GM19043 (cell line): ENCODE measurements at regions not wholly inside any gene's neighbourhood (a gene's known extent, or its start where the extent isn't known, plus 50 kb on each side); places are given as distances from the start of the nearest gene placed in this dataset.
"Not testable (repeated sequence)": the region's sequence is repeated elsewhere in the genome, so short reads cannot be mapped to it uniquely, and the experiment has no call there.

ENCODE experiments used
- ATAC-seq: cut with Tn5 transposase; IDR thresholded peaks from one replicate; pipeline ENCODE4 v1.9.1; 2021; ENCODE audit warnings: low read depth; ENCODE audit not compliant: unreplicated experiment

DNA sequence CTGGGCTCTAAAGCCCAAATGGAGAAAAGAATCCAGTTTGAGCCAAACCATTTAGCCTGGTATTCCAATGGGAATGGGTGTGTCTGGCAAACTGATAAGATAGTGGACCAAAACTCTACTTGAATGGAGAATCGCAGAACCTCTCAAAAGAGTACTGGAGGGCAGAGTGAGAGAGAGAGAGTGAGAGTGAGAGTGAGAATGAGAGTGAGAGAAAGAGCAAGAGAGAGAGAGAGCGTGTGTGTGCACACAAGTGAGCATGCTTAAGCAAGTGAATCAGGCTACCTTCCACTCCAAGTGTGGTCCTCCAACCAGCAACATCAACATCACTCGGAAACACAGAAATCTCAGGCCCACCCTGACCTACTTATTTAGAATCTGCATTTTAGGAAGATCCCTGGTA lies 58.8 kb downstream of the UQCRFS1 start:
- no peak for ATAC-seq

DNA sequence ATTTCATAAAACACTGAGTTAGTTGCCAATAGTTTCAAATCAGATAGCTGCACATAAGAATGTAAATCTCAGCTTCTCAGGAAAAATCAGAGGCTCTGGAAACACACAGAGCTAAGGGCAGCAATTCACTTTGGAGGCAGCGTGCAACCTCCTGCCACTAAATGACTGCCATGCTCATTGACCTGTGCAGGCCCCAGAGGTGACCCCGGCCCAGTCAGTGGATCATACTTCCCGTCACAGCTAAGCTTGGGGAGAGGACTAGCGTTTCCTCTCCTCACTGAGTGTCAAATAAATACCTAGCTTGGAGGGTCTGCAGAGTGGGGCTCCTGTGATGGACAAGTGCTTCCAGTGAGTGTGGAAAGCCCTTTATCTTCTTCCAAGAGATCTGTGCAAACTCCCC lies 67.2 kb downstream of the UQCRFS1 start:
- ATAC-seq, result no peak

DNA sequence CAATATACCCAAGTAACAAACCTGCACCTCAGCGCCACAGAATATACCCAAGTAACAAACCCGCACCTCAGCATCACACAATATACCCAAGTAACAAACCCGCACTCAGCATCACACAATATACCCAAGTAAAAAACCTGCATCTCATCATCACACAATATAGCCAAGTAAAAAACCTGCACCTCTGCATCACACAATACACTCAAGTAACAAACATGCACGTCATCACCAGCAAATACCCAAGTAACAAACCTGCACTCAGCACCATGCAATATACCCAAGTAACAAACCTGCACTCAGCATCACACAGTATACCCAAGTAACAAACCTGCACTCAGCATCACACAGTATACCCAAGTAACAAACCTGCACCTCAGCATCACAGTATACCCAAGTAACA lies 69.8 kb downstream of the UQCRFS1 start:
- no peak for ATAC-seq

DNA sequence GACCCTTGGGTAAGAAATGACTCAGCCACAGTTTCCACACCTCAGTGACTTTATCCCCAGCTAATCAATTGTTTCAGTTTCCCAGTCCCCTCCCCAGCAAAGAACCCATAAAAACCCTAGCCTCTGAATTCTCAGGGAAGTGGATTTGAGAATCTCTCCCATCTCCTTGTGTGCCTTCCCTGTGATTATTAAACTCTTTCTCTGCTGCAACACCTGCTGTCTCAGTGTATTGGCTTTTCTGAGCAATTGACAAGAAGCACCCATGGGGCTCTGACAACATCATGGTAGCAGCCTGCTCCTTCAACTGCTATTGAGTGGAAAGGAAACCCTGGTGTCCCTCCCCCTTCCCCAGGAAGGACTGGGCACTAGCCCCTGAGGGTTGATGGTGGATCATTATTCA lies 73.7 kb downstream of the UQCRFS1 start:
- ATAC-seq, result no peak

DNA sequence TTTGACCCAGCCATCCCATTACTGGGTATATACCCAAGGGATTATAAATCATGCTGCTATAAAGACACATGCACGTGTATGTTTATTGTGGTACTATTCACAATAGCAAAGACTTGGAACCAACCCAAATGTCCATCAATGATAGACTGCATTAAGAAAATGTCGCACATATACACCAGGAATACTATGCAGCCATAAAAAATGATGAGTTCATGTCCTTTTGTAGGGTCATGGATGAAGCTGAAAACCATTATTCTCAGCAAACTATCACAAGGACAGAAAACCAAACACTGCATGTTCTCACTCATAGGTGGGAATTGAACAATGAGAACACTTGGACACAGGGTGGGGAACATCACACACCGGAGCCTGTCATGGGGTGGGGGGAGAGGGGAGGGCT lies 74.7 kb downstream of the UQCRFS1 start:
- not testable (repeated sequence) for ATAC-seq

DNA sequence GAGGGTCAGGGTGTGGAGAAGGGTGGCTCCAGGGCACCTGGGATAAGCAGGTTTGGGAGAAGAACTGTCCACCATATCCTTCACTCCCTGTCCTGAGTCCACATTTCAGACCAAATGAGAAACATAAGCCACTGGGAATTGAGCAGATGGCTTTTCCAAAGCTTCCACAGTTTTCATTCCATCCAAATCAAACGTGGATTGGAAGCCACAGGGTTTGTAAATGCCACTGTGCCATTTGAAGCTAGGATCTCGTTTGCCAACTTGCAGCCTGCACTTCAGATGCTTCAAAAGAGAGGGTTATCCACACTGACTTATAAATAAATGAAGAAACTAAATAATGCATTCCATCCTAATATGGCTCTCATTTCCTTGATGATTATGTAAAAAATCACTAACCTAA lies 81.5 kb downstream of the UQCRFS1 start:
- ATAC-seq, result no peak

DNA sequence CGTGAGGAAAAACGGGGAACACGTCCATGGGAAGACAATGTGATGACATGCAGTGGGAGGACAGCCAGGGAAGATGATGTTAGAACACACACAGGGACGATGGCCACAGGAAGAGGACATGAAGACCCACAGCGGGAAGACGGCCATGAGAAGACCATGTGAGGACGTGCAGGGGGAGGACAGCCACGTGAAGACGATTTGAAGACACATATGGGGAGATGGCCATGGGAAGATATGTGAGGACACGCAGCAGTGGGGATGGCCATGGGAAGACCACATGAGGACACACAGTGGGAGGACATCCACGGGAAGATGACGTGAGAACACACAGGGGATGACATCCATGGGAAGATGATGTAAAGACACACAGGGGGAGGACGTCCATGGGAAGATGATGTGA lies 83.8 kb downstream of the UQCRFS1 start:
- no peak for ATAC-seq

DNA sequence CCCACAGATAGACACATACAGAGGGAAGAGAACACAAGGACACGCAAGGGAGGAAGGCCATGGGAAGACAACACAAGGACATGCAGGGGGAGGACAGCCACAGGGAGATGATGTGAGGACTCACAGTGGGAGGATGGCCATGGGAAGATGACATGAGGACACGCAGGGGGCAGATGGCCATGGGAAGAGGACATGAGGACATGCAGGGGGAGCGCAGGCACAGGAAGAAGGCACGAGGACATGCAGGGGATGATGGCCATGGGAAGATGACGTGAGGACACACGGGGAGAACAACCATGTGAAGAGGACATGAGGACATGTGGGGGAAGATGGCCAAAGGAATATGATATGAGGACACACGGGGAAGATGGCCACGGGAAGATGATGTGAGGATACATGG lies 84.7 kb downstream of the UQCRFS1 start:
- no peak for ATAC-seq

DNA sequence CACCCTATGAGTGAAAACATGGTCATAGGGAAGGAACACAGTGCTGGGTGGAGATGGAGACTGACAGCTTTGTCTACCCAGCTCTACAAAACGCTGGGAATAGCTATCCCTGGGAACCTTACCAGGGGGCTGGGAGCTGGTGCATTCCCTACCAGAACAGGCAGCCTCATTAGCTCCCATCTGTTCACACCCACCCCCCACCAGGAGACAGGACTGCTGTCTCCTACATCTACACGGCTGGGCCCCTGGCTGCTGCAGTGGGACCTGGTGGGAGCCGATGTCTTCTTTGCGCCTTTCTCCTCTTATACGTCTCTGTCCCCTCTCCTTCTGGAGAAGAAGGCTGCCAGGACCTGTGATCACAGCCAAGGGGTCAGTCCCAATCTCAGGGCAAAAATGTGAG lies 90.8 kb downstream of the UQCRFS1 start:
- no peak for ATAC-seq

DNA sequence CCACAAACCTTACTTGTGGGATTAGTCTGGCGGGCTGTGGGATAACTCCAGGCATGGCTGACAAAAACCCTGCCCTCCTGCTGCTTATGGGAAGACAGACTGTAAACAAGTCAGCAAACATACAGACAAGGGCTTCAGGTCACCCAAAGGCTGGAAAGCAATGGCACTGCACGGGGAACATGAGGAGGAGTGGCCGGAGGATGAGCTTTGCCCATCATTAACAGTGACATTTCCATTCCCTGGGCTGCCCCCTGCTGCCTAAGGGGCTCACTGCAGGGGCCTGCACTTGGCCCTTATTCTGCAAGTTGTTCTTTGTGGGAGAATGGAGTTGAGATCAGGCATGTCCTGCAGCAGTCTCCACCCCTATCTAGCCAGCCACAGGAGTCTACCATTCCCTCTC lies 91.3 kb downstream of the UQCRFS1 start:
- no peak for ATAC-seq

DNA sequence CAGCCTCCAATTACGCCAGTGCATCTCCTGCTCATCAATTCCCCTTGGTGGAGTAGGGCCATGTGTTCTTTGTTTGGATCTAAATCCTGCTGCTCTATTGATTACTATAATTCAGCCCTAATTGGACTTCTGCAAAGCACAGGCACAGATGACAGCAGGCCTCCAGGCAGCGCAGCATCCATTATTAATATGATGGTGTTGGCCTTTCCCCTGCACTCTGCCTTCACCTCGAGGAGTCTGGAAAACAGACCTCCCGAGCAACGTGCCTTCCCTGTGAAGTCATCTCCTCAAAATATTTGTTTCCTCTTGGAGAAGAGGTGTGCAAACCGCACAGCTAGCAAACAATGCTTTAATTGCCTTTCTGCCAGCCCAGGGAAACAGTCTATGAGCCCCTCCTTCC lies 92.5 kb downstream of the UQCRFS1 start:
- ATAC-seq, result no peak

DNA sequence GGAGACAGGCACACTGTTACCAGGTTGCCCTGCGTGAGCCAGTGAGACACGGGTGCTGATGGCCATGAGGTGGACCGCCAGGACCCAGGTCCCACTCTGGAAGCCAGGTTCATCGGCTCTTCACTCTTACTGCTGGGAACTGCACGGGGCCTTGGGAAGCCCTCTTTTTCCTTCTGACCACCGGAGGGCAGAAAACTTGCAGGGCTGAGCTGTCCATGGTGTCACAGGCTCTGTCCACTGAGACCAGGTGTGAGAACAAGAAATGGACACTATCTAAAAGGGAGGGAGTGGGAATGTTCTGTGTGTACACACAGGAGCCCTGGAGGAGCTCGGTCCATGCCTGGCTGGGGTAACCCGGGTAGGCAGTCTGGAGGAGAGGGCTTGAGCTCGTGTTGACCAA lies 93.4 kb downstream of the UQCRFS1 start:
- ATAC-seq, result no peak

DNA sequence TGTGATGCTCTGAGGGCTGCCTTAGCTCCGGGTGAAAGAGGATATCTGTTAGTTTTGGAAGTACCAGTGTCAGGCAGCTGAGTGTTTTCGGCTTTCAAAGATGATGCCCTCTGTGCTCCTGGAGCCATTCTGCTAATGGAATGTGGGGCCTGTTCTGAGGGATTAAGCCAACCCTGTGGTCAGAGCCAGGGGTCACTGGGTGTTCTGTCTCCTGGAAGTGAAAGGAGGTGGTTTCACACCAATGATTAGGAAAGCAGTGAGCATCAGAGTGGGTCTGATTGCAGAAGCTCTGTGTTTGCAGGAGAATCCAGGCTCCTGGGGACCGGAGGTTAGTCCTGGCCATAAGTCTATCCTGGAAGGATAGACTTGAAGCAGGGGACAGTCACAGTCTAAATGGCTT lies 94.6 kb downstream of the UQCRFS1 start:
- no peak for ATAC-seq

DNA sequence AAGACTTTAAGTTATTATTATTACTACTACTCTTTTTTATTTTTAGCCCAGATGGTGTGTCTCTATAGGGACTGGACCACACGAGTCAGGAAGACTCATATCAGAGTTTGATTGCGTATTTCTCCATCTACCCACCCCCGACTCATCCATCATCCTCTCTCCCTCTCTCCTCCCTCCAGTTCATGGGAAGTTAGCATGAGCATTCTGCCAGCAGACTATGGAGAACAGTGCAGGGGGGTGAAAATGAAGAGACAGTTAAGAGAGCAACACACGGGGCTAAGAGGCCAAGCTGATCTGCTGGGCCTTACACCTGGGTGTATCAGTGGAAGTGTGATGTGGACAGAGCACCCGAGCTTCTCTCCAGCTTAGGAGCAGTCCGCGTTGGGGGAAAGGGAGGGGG lies 95.0 kb downstream of the UQCRFS1 start:
- ATAC-seq, result no peak

DNA sequence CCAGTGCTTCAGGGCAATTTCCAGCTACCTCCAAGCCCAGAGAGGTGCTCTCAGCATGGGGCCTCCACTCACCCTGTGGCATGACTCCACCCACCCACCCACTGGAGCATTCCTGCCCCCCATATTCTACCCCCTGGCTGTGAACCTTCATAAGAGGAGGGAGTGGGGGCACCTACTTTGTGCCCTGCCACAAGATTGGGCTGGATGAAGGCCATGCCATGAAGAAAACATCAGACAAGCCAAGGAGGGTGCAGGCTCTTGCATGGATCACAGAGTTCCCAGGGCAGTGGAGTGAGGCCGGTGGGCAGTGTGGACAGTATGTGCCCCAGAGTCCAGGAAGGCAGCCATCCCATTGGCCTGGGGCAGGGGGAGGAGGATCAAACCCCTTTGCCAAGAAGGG lies 97.8 kb downstream of the UQCRFS1 start:
- ATAC-seq, result no peak

DNA sequence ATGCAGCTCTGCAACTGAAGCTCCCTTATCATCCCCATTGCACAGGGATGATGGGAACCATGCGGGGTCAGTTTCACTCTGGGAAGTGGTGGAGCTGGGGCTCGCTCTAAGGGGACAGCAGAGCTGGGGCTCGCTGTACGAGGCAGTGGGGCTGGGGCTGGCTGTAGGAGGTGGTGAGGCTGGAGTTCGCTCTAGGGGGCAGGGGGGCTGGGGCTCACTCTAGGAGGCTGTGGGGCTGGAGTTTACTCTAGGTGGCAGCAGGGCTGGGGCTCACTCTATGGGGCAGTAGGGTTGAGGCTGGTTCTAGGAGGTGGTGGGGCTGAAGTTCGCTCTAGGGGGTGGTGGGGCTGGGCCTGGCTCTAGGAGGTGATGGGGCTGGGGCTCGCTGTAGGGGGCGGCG lies 99.1 kb downstream of the UQCRFS1 start:
- no peak for ATAC-seq

DNA sequence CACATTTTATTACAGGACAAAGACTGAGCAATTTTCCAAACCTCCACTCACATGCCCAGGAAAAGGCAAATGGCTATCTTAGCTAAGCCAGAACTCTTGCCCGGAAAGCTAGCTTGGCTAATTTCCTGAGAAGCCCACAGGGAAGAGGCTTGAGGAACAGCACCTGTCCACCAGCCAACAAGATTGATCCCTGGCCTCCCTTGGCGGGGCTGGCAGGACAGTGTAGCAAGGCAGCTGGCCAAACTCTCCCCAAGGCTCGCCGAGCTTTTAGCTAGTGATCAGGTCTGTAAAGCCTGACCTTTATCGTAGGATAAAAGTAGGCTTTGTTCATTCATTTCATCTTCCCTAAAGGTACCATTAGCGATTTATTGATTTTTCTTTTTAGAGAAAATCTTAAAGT lies 101.4 kb downstream of the UQCRFS1 start:
- ATAC-seq, result no peak

DNA sequence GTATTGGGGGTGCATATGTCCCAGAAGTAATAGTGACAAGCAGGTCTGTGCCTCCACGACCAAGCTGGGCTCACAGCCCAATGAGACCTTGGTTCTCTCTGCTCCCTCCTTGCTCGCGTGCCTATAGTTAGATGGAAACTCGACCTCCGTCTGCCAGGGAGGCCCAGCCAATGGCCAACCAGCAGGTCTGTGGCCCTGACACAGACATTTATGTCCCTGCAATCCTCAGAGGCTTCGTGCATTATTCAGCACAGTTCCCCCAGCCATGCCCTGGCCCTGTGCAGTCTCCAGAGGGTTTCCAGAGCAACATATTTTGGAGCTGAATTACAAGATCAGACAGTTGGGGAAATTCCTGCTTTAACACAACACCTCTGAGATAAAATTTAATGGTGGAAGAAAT lies 105.1 kb downstream of the UQCRFS1 start:
- ATAC-seq, result no peak

DNA sequence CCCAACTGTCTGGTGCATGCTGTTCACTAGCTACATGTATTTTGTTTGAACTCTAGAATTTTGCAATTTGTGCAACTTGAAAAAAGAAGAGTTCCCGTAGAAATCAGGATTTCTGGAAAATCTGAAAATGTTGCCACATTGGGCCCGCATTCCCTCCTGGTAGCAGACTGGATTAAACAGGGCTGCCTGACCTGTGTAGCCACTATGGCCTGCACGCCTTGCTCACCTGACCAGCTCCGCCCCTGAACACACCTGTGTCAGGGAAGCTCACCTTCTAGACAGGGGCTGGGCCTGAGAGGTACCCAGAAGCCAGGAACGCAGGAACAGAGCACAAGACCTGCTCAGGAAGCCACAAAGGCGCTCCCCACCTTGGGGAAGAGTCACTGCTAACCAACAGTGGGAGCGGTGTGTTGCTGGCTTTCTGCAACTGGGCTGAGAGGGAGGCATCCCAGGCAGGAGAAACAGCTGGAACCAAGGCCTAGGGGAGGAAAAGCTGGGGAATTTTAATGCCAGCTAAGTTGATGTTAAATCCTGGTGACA lies 106.5 kb downstream of the UQCRFS1 start:
- ATAC-seq, result no peak

DNA sequence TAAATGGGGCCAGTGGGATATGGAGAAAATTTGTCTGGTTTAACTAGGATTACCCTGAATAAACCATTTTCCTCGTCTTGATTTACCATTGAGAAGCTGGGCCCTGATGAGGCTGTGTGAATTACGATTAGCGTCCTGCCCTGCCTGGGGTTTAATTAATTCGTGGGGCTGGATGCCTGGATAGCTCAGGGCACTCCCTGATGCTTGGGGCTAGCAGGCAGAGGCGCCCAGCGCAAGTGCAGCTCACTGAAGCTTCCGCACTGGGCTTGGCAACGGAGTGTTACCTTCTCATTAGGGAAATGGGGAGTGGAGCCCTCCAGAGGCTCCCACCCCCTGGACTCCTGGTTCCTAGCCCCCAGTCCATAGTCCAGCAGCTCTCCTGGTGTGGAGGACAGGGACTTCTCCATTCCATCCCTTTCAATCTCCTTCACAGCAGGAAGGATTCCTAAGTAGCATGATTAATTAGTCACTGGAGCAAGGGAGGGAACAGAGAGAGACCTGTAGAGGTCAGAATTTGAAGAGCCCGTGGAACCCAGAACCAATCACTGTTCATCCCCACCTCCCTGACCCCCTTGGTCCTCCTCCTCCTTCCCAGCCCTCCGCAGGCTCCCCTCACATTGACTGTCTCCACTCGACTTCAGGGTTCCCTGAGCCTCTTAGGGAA lies 107.2 kb downstream of the UQCRFS1 start:
- ATAC-seq, result no peak

DNA sequence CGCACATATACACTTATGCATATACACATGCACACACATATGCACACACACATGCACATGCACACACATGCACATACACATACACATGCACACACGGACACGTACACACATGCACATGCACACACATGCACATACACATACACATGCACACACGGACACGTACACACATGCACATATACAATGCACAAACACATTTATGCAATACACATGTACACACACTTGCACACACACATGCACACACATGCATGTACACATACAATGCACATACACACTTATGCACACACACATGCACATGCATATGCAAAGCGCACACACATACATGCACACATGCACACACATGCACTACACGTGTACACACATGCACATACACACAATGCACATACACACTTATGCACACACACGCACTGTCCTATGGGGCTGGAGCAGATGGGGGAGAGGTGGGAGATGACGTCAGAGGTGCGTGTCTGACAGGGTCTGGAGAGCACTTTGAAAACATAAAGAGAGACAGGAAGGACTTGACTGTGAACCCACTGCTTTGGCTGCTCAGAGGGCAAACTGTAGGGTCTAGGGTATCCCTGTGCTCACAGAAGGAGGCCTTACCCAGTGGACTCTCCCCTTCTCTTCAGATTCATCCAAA lies 108.2 kb downstream of the UQCRFS1 start:
- no peak for ATAC-seq

DNA sequence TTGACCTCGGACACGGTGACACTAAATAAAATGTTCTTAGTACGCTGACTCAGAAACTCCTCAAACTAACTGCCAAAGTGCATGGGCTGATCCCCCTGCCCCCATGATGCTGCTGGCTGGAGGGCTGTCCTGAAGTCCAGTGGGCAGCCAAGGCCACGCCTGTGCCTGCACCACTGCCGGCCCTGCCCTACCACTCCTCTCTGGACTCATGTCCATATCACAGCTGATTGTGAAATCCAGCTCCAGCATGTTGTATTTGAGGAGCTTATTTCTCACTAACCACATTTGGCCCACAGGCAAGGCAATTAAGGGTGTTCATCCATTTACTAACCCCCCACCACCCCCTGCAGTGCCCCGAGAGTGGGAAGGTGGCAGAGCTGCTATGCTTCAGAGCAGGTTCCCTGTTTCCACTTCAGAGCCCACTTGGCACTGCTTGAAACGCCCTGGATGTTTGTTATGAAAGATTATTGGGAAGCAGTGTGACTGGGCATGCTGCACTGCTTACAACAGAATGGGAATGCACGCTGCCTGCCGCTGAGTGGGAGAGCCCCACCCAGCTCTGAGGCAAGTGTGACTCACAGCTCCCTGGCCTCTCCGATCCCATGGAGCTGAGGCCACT lies 114.0 kb downstream of the UQCRFS1 start:
- no peak for ATAC-seq
